ENCODE measurements at regions not wholly inside any gene's neighbourhood (a gene's known extent, or its start where the extent isn't known, plus 50 kb on each side); places are given as distances from the start of the nearest gene placed in this dataset.

- no peak for TF ChIP-seq EZH2 (IDR thresholded peaks at IDR 0.05; ENCODE audit: borderline replicate concordance, low read length)
- TF ChIP-seq CTCF (IDR thresholded peaks at IDR 0.05; ENCODE audit: low read length) = no peak
Observed at GRCh38 chr14:49164074-49164473, 422.1 kb downstream of the RPS29 start.
